Liver (tissue), 3 donors: ENCODE measurements at regions not wholly inside any gene's neighbourhood (a gene's known extent, or its start where the extent isn't known, plus 50 kb on each side); places are given as distances from the start of the nearest gene placed in this dataset.

Experiments used
- EGR1 ChIP-seq, 2 donors: IDR thresholded peaks; 2 replicates each; pipeline ENCODE4 v1.6.1; 2016 to 2018; ENCODE audit warnings: antibody characterized with exemption in 2 of 2, low read depth in 2 of 2
- FOXA1 ChIP-seq: IDR thresholded peaks from 2 replicates; pipeline ENCODE4 v1.6.1; 2016; ENCODE audit warnings: antibody characterized with exemption
- FOXA2 ChIP-seq: IDR thresholded peaks from 2 replicates; pipeline ENCODE4 v1.6.1; 2016; ENCODE audit warnings: antibody characterized with exemption
- GABPA ChIP-seq, 2 donors: IDR thresholded peaks in 1 of 2; conservative IDR thresholded peaks in 1 of 2; 2 replicates each; pipeline ENCODE4 v1.6.1; 2016; ENCODE audit warnings: antibody characterized with exemption in 2 of 2, mild to moderate bottlenecking in 1 of 2, moderate library complexity in 1 of 2
- JUND ChIP-seq, 2 donors: IDR thresholded peaks; 2 replicates each; pipeline ENCODE4 v1.6.1; 2016; ENCODE audit warnings: antibody characterized with exemption in 2 of 2
- MAX ChIP-seq: IDR thresholded peaks from 2 replicates; pipeline ENCODE4 v1.6.1; 2016; ENCODE audit warnings: antibody characterized with exemption
- RAD21 ChIP-seq, 2 donors: IDR thresholded peaks; 2 replicates each; pipeline ENCODE4 v1.6.1; 2016; ENCODE audit warnings: antibody characterized with exemption in 2 of 2, mild to moderate bottlenecking in 2 of 2
- RXRA ChIP-seq, 2 donors: IDR thresholded peaks; 2 replicates each; pipeline ENCODE4 v1.6.1; 2017 to 2018; ENCODE audit warnings: antibody characterized with exemption in 2 of 2, mild to moderate bottlenecking in 1 of 2
- SP1 ChIP-seq: IDR thresholded peaks from 2 replicates; pipeline ENCODE4 v1.6.1; 2018; ENCODE audit warnings: antibody characterized with exemption, mild to moderate bottlenecking
- TAF1 ChIP-seq: conservative IDR thresholded peaks from 2 replicates; pipeline ENCODE4 v1.6.1; 2016; ENCODE audit warnings: antibody characterized with exemption, mild to moderate bottlenecking
- YY1 ChIP-seq: IDR thresholded peaks from 2 replicates; pipeline ENCODE4 v1.6.1; 2016; ENCODE audit warnings: antibody characterized with exemption, mild to moderate bottlenecking
- TF ChIP-seq, protein P1 (sequence below): fragments of 150-350 bp; IDR thresholded peaks from 2 replicates; pipeline ENCODE4 v1.5.1; 2017; ENCODE audit warnings: improper control_type of control experiment, low read depth, low read length; ENCODE audit not compliant: missing input control
- TF ChIP-seq, protein P2 (sequence below): IDR thresholded peaks from 2 replicates; pipeline ENCODE4 v1.6.1; 2016; ENCODE audit warnings: antibody characterized with exemption
- TF ChIP-seq, protein P3 (sequence below): IDR thresholded peaks from 2 replicates; pipeline ENCODE4 v1.6.1; 2016; ENCODE audit warnings: antibody characterized with exemption, mild to moderate bottlenecking
- donor health status: healthy.
- donor health status: healthy.

DNA sequence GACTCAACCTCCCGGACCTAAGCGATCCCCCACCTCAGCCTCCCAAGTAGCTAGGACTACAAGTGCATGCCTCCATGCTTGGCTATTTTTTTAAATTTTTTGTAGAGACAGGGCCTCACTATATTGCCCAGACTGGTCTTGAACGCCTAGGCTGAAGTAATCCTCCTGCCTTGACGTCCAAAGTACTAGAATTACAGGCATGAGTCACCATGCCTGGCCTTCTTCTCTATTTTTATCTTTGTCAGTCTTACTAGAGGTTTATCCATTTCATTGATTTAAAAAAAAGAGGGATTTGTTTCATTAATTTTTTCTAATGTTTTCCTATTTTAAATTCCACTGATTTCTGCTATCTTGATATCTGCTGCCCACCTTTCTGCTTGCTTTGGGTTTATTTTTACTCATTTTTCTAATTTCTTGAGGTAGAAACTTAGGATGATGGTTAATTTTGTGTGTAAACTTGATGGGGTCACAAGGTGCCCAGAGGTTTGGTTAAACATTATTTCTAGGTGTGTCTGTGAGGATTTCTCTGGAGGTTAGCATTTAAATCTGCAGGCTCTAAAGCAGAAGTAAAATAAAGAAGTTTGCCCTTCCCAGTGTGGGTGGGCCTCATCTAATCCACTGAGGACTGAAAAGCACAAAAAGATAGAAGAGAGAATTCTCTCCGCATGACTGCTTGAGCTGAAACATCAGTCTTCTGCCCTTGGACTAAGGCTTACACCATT is 116.2 kb upstream of the DCLK2 start:
- TF ChIP-seq RXRA (IDR thresholded peaks at IDR 0.05) (no peak), SP1 (no peak), TAF1 (no peak), MAX (no peak), YY1 (no peak), JUND (IDR thresholded peaks at IDR 0.05) (no peak), RAD21 (IDR thresholded peaks at IDR 0.05) (no peak), EGR1 (IDR thresholded peaks at IDR 0.05; ENCODE audit: low read depth in 2 of 2) (no peak), GABPA (IDR thresholded peaks at IDR 0.05 in 1 of 2, conservative IDR thresholded peaks at IDR 0.05 in 1 of 2) (no peak), FOXA2 (no peak), FOXA1 (no peak)
- TF ChIP-seq, protein P1, sequence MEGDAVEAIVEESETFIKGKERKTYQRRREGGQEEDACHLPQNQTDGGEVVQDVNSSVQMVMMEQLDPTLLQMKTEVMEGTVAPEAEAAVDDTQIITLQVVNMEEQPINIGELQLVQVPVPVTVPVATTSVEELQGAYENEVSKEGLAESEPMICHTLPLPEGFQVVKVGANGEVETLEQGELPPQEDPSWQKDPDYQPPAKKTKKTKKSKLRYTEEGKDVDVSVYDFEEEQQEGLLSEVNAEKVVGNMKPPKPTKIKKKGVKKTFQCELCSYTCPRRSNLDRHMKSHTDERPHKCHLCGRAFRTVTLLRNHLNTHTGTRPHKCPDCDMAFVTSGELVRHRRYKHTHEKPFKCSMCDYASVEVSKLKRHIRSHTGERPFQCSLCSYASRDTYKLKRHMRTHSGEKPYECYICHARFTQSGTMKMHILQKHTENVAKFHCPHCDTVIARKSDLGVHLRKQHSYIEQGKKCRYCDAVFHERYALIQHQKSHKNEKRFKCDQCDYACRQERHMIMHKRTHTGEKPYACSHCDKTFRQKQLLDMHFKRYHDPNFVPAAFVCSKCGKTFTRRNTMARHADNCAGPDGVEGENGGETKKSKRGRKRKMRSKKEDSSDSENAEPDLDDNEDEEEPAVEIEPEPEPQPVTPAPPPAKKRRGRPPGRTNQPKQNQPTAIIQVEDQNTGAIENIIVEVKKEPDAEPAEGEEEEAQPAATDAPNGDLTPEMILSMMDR, result no peak
- TF ChIP-seq, protein P2, sequence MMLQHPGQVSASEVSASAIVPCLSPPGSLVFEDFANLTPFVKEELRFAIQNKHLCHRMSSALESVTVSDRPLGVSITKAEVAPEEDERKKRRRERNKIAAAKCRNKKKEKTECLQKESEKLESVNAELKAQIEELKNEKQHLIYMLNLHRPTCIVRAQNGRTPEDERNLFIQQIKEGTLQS, result no peak
- TF ChIP-seq, protein P3, sequence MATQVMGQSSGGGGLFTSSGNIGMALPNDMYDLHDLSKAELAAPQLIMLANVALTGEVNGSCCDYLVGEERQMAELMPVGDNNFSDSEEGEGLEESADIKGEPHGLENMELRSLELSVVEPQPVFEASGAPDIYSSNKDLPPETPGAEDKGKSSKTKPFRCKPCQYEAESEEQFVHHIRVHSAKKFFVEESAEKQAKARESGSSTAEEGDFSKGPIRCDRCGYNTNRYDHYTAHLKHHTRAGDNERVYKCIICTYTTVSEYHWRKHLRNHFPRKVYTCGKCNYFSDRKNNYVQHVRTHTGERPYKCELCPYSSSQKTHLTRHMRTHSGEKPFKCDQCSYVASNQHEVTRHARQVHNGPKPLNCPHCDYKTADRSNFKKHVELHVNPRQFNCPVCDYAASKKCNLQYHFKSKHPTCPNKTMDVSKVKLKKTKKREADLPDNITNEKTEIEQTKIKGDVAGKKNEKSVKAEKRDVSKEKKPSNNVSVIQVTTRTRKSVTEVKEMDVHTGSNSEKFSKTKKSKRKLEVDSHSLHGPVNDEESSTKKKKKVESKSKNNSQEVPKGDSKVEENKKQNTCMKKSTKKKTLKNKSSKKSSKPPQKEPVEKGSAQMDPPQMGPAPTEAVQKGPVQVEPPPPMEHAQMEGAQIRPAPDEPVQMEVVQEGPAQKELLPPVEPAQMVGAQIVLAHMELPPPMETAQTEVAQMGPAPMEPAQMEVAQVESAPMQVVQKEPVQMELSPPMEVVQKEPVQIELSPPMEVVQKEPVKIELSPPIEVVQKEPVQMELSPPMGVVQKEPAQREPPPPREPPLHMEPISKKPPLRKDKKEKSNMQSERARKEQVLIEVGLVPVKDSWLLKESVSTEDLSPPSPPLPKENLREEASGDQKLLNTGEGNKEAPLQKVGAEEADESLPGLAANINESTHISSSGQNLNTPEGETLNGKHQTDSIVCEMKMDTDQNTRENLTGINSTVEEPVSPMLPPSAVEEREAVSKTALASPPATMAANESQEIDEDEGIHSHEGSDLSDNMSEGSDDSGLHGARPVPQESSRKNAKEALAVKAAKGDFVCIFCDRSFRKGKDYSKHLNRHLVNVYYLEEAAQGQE, result no peak
